Activated naive CD4-positive, alpha-beta T cell treated with Interleukin-2 at 50 U/mL for 16 hours (primary cell): ENCODE measurements at regions not wholly inside any gene's neighbourhood (a gene's known extent, or its start where the extent isn't known, plus 50 kb on each side); places are given as distances from the start of the nearest gene placed in this dataset.
"Not testable (repeated sequence)": the region's sequence is repeated elsewhere in the genome, so short reads cannot be mapped to it uniquely, and the experiment has no call there.

Experiments used
- DNase-seq: peaks from one replicate; pipeline ENCODE4 v3.0.0-alpha.2; 2020

DNA sequence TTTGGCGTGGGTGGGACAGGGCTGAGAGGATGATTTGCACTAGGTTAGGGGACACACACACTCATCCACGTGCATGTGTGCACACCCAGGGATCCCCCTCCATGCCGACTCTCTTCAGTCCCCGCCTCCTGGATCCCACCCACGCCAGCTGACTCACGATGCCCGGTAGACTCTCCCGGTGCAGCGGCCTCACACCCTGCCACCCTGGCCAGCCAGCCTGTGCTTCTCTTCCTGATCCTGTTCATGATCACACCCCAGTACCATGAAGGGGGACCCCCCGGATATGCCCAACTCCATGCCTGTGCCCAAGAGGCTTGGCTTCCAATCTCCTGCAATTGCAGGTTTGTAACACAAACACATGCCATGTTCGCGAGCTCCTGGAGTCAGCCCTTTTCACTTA, 157.8 kb upstream of the HDAC4 start:
- no peak for DNase-seq

DNA sequence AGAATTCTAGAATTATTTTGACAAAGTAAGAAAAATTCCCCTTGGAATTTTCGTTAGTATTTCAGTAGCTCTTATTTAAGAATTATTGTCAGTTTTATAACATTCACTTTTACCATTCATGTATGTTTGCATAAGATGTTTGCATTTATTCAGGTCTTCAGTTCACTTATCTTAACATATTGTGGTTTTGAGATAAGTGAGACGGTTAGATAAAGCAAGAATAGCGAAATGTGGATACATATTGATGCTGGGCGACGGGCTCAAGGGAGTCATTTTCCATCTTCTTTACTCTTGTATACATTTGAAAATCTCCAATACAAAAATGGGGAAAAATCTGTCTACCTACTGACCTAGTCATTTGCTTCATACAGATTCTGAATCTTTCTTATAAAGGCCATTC, 156.7 kb upstream of the HDAC4 start:
- no peak for DNase-seq

DNA sequence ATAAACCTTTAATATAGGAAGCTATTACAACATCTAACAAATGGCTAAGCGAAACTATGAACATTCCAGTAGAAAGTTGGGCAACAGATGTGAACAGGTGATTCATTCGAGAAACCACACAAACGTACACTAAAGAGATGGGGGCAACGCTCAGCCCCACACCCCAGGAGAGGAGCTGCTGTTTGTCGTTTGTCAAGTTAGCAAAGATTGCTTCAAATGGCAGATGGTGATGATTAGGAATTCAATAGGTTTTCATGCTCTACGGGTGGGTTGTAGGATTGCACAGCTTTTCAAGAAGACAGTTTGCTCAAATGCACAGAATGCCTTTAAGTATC, 154.7 kb upstream of the HDAC4 start:
- no peak for DNase-seq

DNA sequence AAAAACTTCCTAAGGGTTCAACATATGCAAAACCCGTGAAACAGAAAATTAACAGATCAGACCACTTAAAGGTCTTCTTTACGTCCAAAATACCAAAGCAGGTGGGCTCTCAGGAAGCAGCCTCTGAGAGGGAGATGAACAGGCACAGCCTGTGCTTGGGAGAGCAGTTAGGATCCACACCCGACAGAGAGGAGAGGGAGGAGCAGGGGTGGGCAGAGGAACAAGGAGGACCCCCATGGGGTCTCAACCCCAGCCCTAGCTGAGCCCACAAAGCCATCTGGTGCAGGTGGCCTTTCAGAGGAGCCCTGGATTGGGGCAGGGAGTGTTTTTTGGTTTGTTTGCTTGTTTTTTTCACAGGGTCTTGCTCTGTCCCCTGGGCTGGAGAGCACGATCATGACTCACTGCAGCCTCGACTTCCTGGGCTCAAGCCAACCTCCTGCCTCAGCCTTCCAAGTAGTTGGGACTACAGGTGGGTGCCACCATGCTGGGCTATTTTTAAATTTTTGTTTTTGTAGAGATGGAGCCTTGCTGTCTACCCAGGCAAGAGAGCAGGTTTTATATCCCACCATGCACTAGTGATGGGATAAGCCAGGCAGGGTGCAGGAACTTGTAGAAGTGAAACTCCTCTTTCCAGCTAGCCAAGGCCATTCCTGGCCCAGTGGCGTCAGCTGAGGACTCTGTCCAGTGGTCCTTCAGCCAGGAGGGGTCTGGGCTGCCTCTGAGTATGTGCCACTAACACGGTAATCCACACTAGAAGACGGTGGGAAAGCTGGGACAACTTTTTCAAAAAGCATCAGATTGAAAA, 154.1 kb upstream of the HDAC4 start:
- DNase-seq, result no peak

DNA sequence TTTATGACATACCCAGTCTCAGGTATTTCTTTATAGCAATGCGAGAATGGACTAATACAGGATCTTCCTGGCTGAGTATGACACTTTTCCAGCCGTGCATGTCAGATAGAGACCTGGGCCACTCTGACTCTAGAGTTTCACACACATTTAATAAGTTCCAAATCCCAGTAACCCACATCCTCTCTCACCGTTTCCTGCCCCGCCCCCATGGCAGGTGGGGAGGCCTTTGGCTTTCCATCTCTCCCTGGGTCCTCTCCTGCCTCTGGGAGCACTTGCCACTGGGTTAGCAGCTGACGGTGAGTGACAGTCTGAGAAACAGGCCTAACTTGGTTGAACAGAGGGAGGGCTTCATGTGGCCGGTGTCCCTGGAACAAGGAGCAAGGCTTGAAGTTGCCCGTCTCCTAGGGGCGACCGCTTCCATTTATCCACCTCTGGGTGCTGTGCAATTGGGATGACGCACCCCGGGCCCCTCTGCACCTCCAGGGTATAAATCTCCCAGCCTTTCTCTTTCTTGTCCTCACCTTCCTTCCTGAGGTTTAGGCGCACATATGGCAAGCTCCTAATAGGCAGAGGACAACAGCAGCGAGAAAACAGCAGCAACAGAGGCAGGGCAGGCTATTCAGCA, 152.7 kb upstream of the HDAC4 start:
- no peak for DNase-seq

DNA sequence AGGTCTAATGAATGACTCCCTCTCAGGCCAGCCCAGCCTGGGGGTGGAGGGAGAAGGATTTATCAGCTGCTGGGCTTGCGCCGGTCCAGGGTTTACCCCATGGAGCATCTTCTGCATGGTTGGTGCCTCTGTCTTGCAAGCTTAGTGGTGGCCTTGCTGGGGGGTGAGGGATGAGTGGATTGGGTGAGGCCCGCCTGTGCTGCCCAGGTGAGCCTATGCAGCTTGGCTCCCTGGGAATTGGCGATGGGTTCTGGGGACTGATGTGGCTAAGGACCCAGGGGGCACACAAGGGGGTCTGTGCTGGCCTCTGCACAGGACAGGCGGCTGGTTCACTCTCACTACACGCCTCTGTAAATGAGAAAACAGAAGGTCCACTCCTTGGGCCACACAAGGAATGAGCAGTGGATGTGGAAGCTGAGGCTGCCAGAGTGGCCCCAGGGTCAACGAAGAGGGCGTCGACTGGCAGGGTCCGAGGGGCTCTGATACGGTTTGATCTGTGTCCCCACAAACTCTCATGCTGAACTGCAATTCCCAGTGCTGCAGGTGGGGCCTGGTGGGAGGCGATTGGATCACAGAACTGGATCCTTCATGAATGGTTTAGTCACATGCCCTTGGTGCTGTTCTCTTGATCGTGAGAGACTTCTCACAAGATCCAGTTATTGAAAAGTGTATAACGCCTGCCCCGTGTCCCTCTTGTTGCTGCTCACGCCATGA, 151.6 kb upstream of the HDAC4 start:
- DNase-seq, result no peak

DNA sequence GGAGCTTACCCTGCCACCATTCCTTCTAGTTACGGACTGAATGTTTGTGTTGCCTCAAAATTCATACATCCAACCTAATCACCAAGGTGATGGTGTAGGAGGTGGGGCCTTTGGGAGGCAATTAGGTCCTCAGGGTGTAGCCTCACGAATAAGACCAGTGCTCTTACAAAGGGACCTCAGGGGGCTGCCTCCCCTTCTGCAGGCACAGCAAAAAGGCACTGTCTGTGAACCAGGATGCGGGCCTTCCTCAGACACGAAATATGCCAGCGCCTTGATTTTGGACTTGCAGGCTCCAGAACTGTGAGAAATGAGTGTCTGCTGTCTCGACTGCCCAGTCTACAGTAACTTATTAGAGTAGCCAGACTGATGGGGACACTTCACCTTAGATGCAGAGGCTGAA, 150.4 kb upstream of the HDAC4 start:
- no peak for DNase-seq

DNA sequence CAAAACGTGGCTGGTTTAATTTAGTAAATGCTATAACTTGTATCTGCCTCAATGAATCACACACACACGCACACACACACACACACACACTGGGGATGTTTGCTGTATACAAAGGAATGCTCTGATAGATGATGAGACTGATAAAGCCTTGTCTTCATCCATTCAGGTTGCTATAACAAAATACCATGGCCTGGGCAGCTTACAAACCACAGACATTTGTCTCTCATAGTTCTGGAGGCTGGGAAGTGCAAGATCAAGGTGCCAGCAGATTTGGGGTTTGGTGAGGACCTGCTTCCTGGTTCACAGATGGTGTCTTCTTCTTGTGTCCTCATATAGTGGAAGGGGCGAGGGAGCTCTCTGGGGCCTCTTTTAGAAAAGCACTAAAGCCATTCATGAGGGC, 149.5 kb upstream of the HDAC4 start:
- DNase-seq, result no peak

DNA sequence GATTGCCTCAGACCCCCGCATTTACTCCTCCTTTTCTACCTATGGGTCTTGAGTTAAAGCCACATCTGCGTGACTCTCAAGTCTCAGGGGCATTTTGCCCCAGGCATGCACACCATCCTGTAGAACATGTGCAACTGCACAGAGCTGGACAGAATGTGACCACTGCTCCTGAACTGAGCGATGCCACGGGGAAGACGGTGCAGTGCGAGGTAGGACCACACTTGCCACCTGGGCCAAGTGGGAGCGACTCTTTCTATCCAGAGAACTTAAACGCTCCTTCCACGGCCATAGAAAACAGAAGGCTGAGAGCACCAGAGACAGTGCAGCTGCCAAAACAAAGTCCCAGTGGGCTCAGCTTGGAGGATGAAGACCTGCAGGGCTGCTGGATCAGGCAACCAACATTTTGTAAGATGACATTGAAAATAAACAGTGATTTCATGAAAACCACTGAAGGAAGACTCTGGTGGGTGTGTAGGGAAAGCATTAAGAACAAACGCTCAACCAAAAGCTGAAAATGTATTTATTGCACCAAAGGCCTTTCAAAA, 149.0 kb upstream of the HDAC4 start:
- no peak for DNase-seq

DNA sequence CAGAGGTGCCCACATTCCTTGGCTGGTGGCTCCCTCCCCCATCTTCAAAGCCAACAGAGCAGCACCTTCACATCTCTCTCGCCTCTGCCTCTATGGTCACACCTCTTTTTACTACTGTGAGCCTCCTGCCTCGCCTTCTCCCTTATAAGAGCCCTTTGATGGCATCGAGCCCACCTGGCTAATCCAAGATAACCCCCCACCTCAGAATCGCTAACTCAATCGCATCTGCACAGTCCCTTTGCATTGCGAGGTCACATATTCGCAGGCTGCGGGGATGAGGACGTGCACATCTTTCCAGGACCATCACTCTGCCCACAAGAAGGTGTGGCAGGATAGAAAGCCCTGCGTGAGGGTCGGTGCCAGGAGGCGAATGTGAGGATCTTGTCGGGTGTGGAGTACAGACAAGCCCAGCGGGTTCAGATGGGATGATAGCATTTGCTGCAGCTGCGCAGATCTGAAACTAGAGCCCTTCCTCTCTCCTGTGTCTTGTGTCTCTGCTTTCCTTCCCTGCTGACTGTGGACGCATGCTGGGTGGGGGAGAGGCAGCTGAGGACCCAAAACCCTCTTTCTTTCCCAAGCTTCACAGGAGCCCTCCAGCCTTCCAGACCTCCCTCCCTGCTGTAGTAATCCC, 148.3 kb upstream of the HDAC4 start:
- DNase-seq, result no peak

DNA sequence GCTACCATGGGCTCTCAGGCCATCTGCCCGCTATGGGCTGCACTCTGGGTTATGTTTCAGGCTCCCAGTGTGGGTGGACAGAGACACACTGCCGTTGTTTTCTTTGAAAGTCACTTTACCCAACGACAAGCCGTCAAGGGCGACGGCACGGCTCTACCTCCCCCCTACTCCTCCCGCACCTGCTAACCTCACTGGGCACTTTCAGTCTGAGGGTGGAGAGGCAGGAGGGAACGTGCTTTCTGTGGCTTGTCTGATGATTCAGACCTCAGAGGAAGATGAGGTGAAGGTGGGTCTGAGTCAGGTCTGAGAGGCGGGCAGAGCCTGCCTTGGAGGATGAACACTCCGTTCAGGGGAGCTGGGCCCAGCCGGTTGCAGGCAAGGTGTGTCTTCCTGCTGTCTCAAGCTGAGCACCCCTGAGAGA, 147.6 kb upstream of the HDAC4 start:
- peak; percentile 75 for DNase-seq

DNA sequence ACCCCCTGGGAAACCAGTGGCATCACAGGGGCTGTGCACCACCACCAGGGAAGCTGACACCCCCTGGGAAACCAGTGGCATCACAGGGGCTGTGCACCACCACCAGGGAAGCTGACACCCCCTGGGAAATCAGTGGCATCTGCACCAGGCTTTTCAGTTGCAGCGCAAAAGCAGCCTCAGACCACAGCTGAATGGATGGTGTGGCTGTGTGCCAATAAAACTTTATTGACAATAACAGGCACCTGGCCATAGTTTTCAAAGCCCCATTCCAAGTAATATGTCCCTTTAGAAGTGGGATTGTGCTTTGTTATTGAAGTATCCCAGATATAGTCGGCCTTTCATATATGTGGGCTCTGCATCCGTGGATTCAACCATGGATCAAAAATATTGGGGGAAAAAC, 146.3 kb upstream of the HDAC4 start:
- DNase-seq, result not testable (repeated sequence)

DNA sequence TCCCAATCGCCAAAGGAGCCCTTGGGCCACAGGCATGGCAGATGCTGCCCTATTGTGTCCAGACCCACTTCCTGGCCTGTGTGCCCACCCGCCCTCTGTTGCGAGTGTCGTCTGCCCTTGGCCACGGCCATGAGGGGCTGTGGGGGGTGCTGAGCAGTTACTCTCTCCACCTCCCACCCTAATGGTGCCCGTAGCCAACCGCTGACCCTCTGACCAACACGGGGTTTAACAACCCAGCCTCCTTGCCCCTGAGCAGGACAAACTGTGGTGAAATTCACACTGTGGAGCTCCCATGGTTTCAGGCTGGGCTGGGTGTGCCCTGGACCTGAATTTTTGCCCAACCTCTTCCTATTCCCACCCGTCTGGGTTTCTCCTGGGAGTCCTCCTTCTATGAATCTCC, 145.7 kb upstream of the HDAC4 start:
- DNase-seq, result no peak

DNA sequence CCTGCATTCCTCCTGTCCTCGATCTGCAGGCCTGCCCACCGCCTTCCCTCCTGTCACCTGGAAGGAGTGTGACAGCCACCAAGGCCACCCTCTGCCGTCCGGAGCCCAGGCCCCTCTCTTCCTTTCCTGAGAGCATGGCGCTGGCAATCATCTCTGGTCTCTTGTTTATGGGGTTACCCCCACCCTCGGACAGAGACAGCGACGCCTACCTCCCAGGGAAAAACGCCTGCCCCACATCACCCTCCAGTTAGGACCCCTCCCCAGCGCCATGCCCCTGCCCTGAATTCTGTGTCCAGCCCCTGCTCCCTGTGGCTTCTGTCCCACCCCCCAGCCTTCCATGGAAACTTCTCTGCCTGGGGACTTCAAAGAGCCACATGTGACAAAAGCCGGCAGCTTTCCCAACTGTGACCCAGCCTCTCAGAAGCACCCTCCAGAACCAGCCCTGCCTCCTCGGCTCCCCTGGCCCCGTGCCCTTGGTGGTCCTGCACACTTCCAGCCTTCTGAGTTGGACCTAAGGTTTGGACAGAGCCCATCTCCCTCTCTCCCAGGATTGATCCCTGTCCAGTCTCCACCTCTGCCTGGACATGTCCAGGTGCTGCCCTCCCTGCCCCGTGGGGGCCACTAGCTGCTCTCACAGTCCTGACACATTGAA, 145.0 kb upstream of the HDAC4 start:
- no peak for DNase-seq

DNA sequence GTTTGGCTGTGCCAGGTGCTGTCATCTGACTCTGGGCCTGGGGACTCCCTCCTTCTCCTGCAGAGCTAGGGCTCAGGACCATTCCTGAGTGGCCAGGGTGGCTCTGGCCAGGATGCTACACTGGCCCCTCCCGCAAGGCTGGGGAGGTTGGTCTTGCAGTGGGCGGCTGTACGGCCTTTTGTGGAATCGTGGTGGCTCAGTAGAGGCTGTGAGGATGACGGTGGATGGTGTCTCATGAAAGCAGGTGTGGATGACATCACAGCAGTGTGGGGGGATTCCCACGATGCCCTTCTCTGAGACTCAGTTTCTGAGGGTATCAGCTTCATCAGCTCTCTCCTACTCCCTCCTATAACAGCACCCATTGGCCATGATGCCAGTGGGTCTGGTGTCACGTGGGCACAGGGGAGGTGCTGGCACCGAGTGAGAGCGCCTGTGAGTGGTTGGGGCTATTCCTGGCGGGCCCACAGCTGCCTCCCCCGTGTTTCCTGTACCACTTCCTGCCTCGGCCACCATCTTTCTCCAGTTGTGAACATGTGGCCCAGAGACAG, 144.2 kb upstream of the HDAC4 start:
- DNase-seq, result peak; percentile 64

DNA sequence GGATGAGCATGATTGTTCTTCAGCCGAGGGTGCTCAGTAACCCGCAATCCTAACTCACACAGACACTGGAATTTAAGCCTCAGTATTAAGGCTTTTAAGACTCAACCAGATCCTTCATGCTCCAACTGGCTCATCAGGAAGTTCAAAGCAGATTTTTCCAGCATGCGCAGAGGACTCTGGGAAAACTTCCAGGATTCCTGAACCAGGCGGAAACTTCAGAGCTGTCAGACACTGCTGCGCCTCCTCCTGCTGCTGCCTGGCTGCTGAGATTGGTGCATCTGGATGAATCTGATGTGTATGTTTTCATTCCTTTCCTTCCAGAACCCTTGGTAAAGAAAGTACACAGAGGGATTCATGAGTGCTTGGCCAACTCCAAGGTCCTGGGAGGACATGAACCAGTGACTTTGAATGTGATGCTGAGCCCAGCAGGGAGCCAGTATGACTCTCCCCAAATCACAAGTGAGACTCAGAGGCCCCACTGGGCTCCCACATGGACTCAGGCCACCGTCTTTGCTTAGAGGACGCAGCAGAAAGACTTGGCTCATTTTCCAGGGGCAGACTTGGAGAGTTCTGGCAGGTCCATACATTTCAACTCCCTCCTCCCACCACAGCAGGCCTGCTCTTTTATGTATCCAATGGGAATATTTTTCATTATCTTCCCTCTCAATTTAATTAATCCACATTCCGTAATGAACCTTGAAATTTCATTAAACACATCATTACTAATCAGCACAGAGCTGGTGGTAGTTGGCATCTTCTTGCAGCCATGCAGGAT, 143.5 kb upstream of the HDAC4 start:
- DNase-seq, result no peak

DNA sequence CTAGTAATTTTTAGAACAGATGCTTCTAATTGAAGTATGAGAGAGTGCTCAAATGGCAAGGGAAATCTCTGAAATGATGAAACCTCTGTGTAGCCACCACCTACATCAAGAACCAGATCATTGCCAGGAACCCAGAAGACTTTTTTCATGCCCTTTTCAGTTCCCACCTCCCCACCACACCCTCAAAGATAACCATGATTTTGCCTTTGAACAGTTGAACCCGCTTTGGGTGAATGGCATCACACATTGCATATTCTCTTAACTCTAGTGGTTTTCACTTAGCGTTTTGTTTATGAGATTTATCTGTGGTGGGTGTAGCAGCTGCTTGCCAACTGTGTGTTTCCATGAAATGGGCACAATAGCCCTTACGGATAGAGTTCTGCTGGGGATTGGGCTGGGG, 142.9 kb upstream of the HDAC4 start:
- DNase-seq, result no peak

DNA sequence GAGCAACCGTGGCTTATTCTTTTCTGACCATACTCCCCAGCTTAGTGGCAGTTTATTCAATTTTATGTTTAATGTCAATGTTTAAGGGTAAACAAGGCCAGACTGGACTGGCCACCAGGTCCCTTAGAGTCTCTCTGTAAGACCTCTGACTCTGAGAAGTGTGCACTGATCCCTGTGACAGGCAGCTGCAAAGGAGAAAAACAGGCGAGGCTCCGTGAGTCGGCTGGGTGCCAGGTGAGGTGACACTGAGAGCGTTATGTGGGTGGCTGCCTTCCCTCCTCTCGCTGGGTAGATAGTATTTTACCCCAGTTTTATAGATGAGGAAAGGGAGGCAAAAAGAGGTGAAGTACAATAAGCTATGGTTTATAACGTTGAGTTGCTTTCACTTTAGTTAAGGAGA, 139.4 kb upstream of the HDAC4 start:
- no peak for DNase-seq

DNA sequence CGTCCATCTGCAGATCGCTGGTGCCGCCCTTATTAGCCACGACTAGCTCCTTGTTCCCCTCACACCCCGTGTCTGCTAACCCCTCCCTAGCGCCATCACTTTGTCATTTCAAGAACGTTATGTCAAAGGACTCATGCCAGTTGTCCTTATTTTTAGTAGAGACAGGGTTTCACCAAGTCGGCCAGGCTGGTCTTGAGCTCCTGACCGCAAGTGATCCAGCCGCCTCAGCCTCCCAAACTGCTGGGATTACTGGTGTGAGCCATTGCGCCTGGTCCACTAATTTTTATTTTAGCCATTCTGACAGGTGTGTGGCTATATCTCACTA, 138.9 kb upstream of the HDAC4 start:
- DNase-seq, result no peak

DNA sequence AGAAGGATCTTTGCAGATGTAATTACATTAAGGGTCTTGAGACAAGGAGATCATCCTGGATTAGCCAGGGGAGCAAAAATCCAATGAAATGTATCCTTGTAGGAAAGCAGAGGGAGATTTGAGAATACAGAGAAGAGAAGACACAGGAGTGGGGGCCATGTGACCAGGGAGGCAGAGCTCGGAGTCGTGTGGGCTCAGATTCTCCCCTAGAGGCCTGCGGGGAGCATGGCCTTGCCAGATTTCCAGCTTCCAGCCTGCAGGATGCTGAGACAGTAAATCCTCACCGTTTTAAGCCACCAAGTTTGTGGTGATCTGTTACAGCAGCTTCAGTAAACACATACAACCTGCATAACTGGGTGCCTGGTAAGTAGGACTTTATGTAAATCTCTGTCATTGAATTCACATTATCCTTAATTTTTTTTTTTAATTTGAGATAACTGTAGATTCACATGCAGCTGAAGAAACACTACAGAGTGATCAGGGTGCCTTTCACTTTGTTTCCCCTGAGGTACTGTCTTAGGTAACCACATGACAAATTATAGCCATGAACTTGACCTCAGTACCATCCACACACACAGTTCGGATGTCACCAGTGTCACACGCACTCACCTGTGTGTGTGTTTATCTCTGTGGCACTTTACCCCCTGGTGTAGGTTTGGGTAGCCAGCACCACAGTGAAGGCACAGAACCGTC, 138.4 kb upstream of the HDAC4 start:
- DNase-seq, result no peak

DNA sequence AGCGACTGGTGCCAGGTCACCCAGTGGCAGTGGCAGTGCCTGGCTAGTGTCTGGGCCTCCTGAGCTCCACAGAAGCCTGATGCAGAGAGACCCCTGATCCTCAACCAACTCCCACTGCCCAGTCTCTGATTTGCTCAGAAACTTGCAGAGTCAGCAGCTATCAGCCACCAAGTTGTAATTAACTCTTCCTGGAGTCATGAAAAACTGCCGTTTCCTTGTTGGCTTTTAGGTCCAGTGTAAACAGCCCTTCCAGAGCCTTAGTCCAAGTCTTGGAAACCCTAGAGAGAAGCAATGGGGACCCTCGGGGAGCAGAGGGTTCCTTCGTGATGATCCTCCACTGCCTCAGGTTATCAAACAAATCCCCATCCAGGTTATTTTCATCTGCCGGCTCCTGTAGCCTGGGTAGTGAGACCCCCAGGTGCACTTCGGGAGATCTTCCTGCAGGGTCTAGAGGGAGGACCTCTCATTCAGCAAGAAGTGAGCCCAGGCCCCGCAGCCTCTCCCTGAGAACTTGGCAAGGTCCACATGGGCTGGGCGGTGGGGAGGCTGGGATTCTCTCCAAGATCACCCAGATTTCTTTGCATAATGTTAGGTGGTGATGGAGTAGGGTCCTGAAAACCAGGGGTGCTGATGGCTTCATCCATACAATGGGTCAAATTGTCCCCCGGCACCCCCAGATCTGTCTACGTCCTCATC, 137.7 kb upstream of the HDAC4 start:
- no peak for DNase-seq
